ENCODE measurements at regions not wholly inside any gene's neighbourhood (a gene's known extent, or its start where the extent isn't known, plus 50 kb on each side); places are given as distances from the start of the nearest gene placed in this dataset.

- no peak overlapping the region for H3K9ac ChIP-seq (ENCODE audit: low read length)
- H3K9me2 ChIP-seq (replicated peaks; ENCODE audit: insufficient read depth, low read length): no peaks in the 10 kb centered on the region
- H3K4me2 ChIP-seq (ENCODE audit: low read depth, low read length, poor library complexity, severe bottlenecking): no peak overlapping the region
- no peaks in the 10 kb centered on the region for H3K9me3 ChIP-seq (ENCODE audit: insufficient read depth, low read length)
- H3K27me3 ChIP-seq (ENCODE audit: low read length): no peaks in the 10 kb centered on the region
- H3F3A ChIP-seq (ENCODE audit: insufficient read depth): no peaks in the 10 kb centered on the region
- H4K20me1 ChIP-seq (ENCODE audit: low read depth, low read length): no peaks in the 10 kb centered on the region
- no peak overlapping the region for H3K4me3 ChIP-seq (ENCODE audit: insufficient read depth, low read length, poor library complexity, severe bottlenecking)
- no peaks in the 10 kb centered on the region for H3K79me2 ChIP-seq (ENCODE audit: insufficient read depth, low read length)
- TF ChIP-seq EZH2phosphoT487 (conservative IDR thresholded peaks at IDR 0.05; ENCODE audit: low read length) (no peak), CTCF (IDR thresholded peaks at IDR 0.05; ENCODE audit: insufficient read depth, low read length, poor library complexity, severe bottlenecking) (no peak)
- no peaks in the 10 kb centered on the region for H3K36me3 ChIP-seq (ENCODE audit: low read length)
- H3K27ac ChIP-seq (ENCODE audit: low read depth, low read length): no peak overlapping the region
- no peak overlapping the region for H2AFZ ChIP-seq (ENCODE audit: low read depth, low read length, severe bottlenecking)
Measured at GRCh38 chr5:153030755-153031725, 459.4 kb upstream of the GRIA1 start.

GRCh38 chr5:153039501-153039900, 451.0 kb upstream of the GRIA1 start:
- H3K9me3 ChIP-seq (ENCODE audit: insufficient read depth, low read length): no peaks in the 10 kb centered on the region
- no peak overlapping the region for H2AFZ ChIP-seq (ENCODE audit: low read depth, low read length, severe bottlenecking)
- no peaks in the 10 kb centered on the region for H3K9me2 ChIP-seq (replicated peaks; ENCODE audit: insufficient read depth, low read length)
- no peaks in the 10 kb centered on the region for H3K79me2 ChIP-seq (ENCODE audit: insufficient read depth, low read length)
- H3K27me3 ChIP-seq (ENCODE audit: low read length): no peaks in the 10 kb centered on the region
- no peak overlapping the region for H3K4me3 ChIP-seq (ENCODE audit: insufficient read depth, low read length, poor library complexity, severe bottlenecking)
- no peak overlapping the region for H3K27ac ChIP-seq (ENCODE audit: low read depth, low read length)
- H3K9ac ChIP-seq (ENCODE audit: low read length): no peak overlapping the region
- H4K20me1 ChIP-seq (ENCODE audit: low read depth, low read length): no peaks in the 10 kb centered on the region
- H3K36me3 ChIP-seq (ENCODE audit: low read length): no peaks in the 10 kb centered on the region
- TF ChIP-seq CTCF (IDR thresholded peaks at IDR 0.05; ENCODE audit: insufficient read depth, low read length, poor library complexity, severe bottlenecking) (no peak), EZH2phosphoT487 (conservative IDR thresholded peaks at IDR 0.05; ENCODE audit: low read length) (no peak)
- H3K4me2 ChIP-seq (ENCODE audit: low read depth, low read length, poor library complexity, severe bottlenecking): no peak overlapping the region
- no peaks in the 10 kb centered on the region for H3F3A ChIP-seq (ENCODE audit: insufficient read depth)

- no peak overlapping the region for H3K9ac ChIP-seq (ENCODE audit: low read length)
- no peak overlapping the region for H2AFZ ChIP-seq (ENCODE audit: low read depth, low read length, severe bottlenecking)
- no peaks in the 10 kb centered on the region for H3K9me3 ChIP-seq (ENCODE audit: insufficient read depth, low read length)
- no peak overlapping the region for H3K4me2 ChIP-seq (ENCODE audit: low read depth, low read length, poor library complexity, severe bottlenecking)
- no peak for TF ChIP-seq CTCF (IDR thresholded peaks at IDR 0.05; ENCODE audit: insufficient read depth, low read length, poor library complexity, severe bottlenecking)
- no peak for TF ChIP-seq EZH2phosphoT487 (conservative IDR thresholded peaks at IDR 0.05; ENCODE audit: low read length)
- H4K20me1 ChIP-seq (ENCODE audit: low read depth, low read length): no peaks in the 10 kb centered on the region
- H3K79me2 ChIP-seq (ENCODE audit: insufficient read depth, low read length): no peaks in the 10 kb centered on the region
- no peaks in the 10 kb centered on the region for H3K27me3 ChIP-seq (ENCODE audit: low read length)
- H3K36me3 ChIP-seq (ENCODE audit: low read length): no peaks in the 10 kb centered on the region
- H3K4me3 ChIP-seq (ENCODE audit: insufficient read depth, low read length, poor library complexity, severe bottlenecking): no peak overlapping the region
- H3K9me2 ChIP-seq (replicated peaks; ENCODE audit: insufficient read depth, low read length): no peaks in the 10 kb centered on the region
- H3K27ac ChIP-seq (ENCODE audit: low read depth, low read length): no peak overlapping the region
- H3F3A ChIP-seq (ENCODE audit: insufficient read depth): no peaks in the 10 kb centered on the region
Measured at GRCh38 chr5:153043886-153044285, 446.6 kb upstream of the GRIA1 start.

All from SU-DHL-6 (cell line).